Caco-2 (cell line): ENCODE measurements at regions not wholly inside any gene's neighbourhood (a gene's known extent, or its start where the extent isn't known, plus 50 kb on each side); places are given as distances from the start of the nearest gene placed in this dataset.

Experiments
- BruUV-seq: library from RNA; stranded (reverse); fragments of 400-500 nt; replicated peaks from 2 replicates; lab custom pipeline; 2021; lab: Mats Ljungman, UMichigan
- CTCF ChIA-PET: fragments of 300-600 bp; sonication (Branson Sonifier 250); formaldehyde crosslinking; loops from one replicate; lab custom pipeline; 2022; ENCODE audit warnings: antibody characterized with exemption; lab: Charles Lee
- POLR2A ChIA-PET: fragments of 300-600 bp; sonication (Branson Sonifier 250); formaldehyde crosslinking; loops from one replicate; lab custom pipeline; 2022; ENCODE audit warnings: antibody characterized with exemption; lab: Charles Lee
- DNase-seq, 2 experiments: peaks; one replicate each; pipeline versions ENCODE4 v3.0.0 to v3.0.0-alpha.2; 2020 to 2022
- H3K27me3 ChIP-seq: replicated peaks from 2 replicates; pipeline ENCODE4 v1.6.0; 2011; ENCODE audit warnings: low read length; ENCODE audit not compliant: control insufficient read depth, insufficient read depth
- H3K36me3 ChIP-seq: 2 replicates; pipeline ENCODE4 v1.5.1; 2011; ENCODE audit warnings: low read length; ENCODE audit not compliant: control insufficient read depth, insufficient read depth
- H3K4me1 ChIP-seq: fragments of 250-450 bp; sonication (Bioruptor Pico); 2 replicates; pipeline ENCODE4 v1.5.1; 2020; ENCODE audit warnings: mild to moderate bottlenecking
- H3K4me3 ChIP-seq: 2 replicates; pipeline ENCODE4 v1.5.1; 2011; ENCODE audit warnings: low read depth, mild to moderate bottlenecking, control low read depth, low read length
- H3K9me3 ChIP-seq: fragments of 250-450 bp; sonication (Bioruptor Pico); 2 replicates; pipeline ENCODE4 v1.5.1; 2020; ENCODE audit warnings: mild to moderate bottlenecking, moderate library complexity
- H3K27ac Mint-ChIP-seq: one replicate; pipeline ENCODE4 v1.8.0; 2022; ENCODE audit warnings: mixed read lengths; ENCODE audit not compliant: unreplicated experiment
- H3K27me3 Mint-ChIP-seq: one replicate; pipeline ENCODE4 v1.8.0; 2022; ENCODE audit warnings: mixed read lengths; ENCODE audit not compliant: insufficient read depth, unreplicated experiment
- H3K36me3 Mint-ChIP-seq: one replicate; pipeline ENCODE4 v1.8.0; 2022; ENCODE audit warnings: mild to moderate bottlenecking, mixed read lengths; ENCODE audit not compliant: insufficient read depth, unreplicated experiment
- H3K4me1 Mint-ChIP-seq: one replicate; pipeline ENCODE4 v1.8.0; 2022; ENCODE audit warnings: low read depth, mixed read lengths; ENCODE audit not compliant: unreplicated experiment
- H3K4me3 Mint-ChIP-seq: one replicate; pipeline ENCODE4 v1.8.0; 2022; ENCODE audit warnings: mild to moderate bottlenecking, moderate library complexity, mixed read lengths; ENCODE audit not compliant: unreplicated experiment
- H3K9me3 Mint-ChIP-seq: one replicate; pipeline ENCODE4 v1.8.0; 2022; ENCODE audit warnings: mixed read lengths; ENCODE audit not compliant: unreplicated experiment
- CTCF ChIP-seq, 2 experiments: fragments of 200-600 bp in 1 of 2; IDR thresholded peaks; 1 replicate in 1 of 2; 2 replicates in 1 of 2; pipeline versions ENCODE4 v1.5.1 to v1.8.0; 2011 to 2022; ENCODE audit warnings: antibody characterized with exemption in 1 of 2, control low read depth in 1 of 2, inconsistent platforms in 1 of 2, low read depth in 1 of 2, low read length in 1 of 2, mild to moderate bottlenecking in 1 of 2, moderate library complexity in 1 of 2; ENCODE audit not compliant: insufficient read depth in 1 of 2, severe bottlenecking in 1 of 2, unreplicated experiment in 1 of 2
- intact Hi-C: fragments of 100-400 bp; cut with micrococcal nuclease; formaldehyde crosslinking; loops from one replicate; pipeline ENCODE4 v1.10.0; 2022; ENCODE audit not compliant: unreplicated experiment

- H3K4me3 ChIP-seq = no peak overlapping the region
- TF ChIP-seq CTCF (IDR thresholded peaks at IDR 0.05; ENCODE audit: insufficient read depth in 1 of 2, low read depth in 1 of 2, low read length in 1 of 2, severe bottlenecking in 1 of 2, unreplicated experiment in 1 of 2) = no peak
- BruUV-seq = no TSS peak
- intact Hi-C loops = no loop called here
- peaks cover 12% of the 10 kb centered on the region for H3K9me3 Mint-ChIP-seq
- no peak for DNase-seq
- no peaks in the 10 kb centered on the region for H3K9me3 ChIP-seq
- no peaks in the 10 kb centered on the region for H3K27me3 ChIP-seq
- no peaks in the 10 kb centered on the region for H3K36me3 Mint-ChIP-seq
- H3K4me1 Mint-ChIP-seq = no peaks in the 10 kb centered on the region
- no peaks in the 10 kb centered on the region for H3K36me3 ChIP-seq
- ChIA-PET CTCF (no interaction called here), POLR2A (no interaction called here)
- H3K4me1 ChIP-seq = no peaks in the 10 kb centered on the region
- no peak overlapping the region for H3K4me3 Mint-ChIP-seq
- H3K27me3 Mint-ChIP-seq = no peaks in the 10 kb centered on the region
- H3K27ac Mint-ChIP-seq = no peak overlapping the region
Measured at GRCh38 chr6:147007441-147007840, 196.8 kb upstream of the STXBP5 start.

- H3K27me3 ChIP-seq = no peaks in the 10 kb centered on the region
- POLR2A ChIA-PET = no interaction called here
- no peak overlapping the region for H3K27ac Mint-ChIP-seq
- no peaks in the 10 kb centered on the region for H3K9me3 ChIP-seq
- no peaks in the 10 kb centered on the region for H3K4me1 Mint-ChIP-seq
- H3K9me3 Mint-ChIP-seq = peaks cover 12% of the 10 kb centered on the region
- intact Hi-C loops = no loop called here
- TF ChIP-seq CTCF (IDR thresholded peaks at IDR 0.05; ENCODE audit: insufficient read depth in 1 of 2, low read depth in 1 of 2, low read length in 1 of 2, severe bottlenecking in 1 of 2, unreplicated experiment in 1 of 2) = no peak
- H3K27me3 Mint-ChIP-seq = no peaks in the 10 kb centered on the region
- BruUV-seq = no TSS peak
- CTCF ChIA-PET = no interaction called here
- no peaks in the 10 kb centered on the region for H3K36me3 Mint-ChIP-seq
- H3K4me3 ChIP-seq = no peak overlapping the region
- no peak overlapping the region for H3K4me3 Mint-ChIP-seq
- H3K4me1 ChIP-seq = no peaks in the 10 kb centered on the region
- H3K36me3 ChIP-seq = no peaks in the 10 kb centered on the region
- DNase-seq = no peak
Measured at GRCh38 chr6:147009358-147009757, 194.9 kb upstream of the STXBP5 start.

GRCh38 chr6:147015674-147016073, 188.5 kb upstream of the STXBP5 start:
- POLR2A ChIA-PET = no interaction called here

More at GRCh38 chr6:147015674-147016073, 188.5 kb upstream of the STXBP5 start:
- Histone ChIP-seq H3K4me1 (no peaks in the 10 kb centered on the region), H3K9me3 (no peaks in the 10 kb centered on the region), H3K4me3 (no peak overlapping the region), H3K36me3 (no peaks in the 10 kb centered on the region), H3K27me3 (no peaks in the 10 kb centered on the region)
- Mint-ChIP-seq H3K4me3 (no peak overlapping the region), H3K4me1 (no peaks in the 10 kb centered on the region), H3K36me3 (no peaks in the 10 kb centered on the region), H3K9me3 (no peaks in the 10 kb centered on the region), H3K27me3 (no peaks in the 10 kb centered on the region), H3K27ac (no peak overlapping the region)
- intact Hi-C loops = no loop called here
- CTCF ChIA-PET = no interaction called here
- no peak for TF ChIP-seq CTCF (IDR thresholded peaks at IDR 0.05; ENCODE audit: insufficient read depth in 1 of 2, low read depth in 1 of 2, low read length in 1 of 2, severe bottlenecking in 1 of 2, unreplicated experiment in 1 of 2)
- no TSS peak for BruUV-seq
- no peak for DNase-seq
